ENCODE measurements at regions not wholly inside any gene's neighbourhood (a gene's known extent, or its start where the extent isn't known, plus 50 kb on each side); places are given as distances from the start of the nearest gene placed in this dataset.
"Not testable (repeated sequence)": the region's sequence is repeated elsewhere in the genome, so short reads cannot be mapped to it uniquely, and the experiment has no call there.

- H3K27me3 Mint-ChIP-seq = no peaks in the 10 kb centered on the region
These were observed 2121.3 kb downstream of the NCAM2 start for GRCh38 chr21:23119491-23119890.

DNA sequence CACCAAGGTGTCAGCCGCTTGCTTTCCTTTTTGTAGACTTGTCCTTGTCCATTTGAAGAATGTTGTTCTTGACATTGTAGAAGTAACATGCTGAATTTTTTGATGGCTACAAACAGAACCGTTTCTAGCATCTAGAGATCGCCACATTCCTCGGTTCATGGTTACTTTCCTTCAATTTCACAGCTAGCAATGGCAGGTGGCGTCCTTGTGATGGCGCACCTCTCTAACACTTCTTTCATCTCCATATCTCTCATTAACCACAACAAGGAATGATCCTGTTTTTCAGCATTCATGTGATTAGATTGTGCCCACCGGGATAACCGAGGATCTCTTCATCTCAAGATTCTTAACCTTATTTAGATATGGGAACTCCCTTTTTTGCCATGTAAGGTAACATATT, 2129.8 kb downstream of the NCAM2 start:
- no peak overlapping the region for H3K27ac Mint-ChIP-seq
- Histone ChIP-seq H3K27me3 (ENCODE audit: control insufficient read depth in 2 of 2, insufficient read depth in 2 of 2, low read length in 2 of 2) (no peaks in the 10 kb centered on the region), H3K4me3 (ENCODE audit: low read length) (no peak overlapping the region), H3K27ac (ENCODE audit: low read depth, low read length) (no peak overlapping the region), H3K4me1 (ENCODE audit: control insufficient read depth in 2 of 2, insufficient read depth in 2 of 2, low read length in 2 of 2) (no peaks in the 10 kb centered on the region), H3K36me3 (ENCODE audit: control insufficient read depth in 2 of 3, insufficient read depth in 3 of 3, low read length in 3 of 3) (no peaks in the 10 kb centered on the region), H3K9me3 (ENCODE audit: control insufficient read depth in 2 of 3, low read length in 3 of 3) (no peaks in the 10 kb centered on the region)
- no peak for ATAC-seq
- no peak overlapping the region for H3K4me3 Mint-ChIP-seq
- no peaks in the 10 kb centered on the region for H3K27me3 Mint-ChIP-seq
- intact Hi-C loops (cut with micrococcal nuclease) = no loop called here
- DNase-seq = no peak
- no peaks in the 10 kb centered on the region for H3K4me1 Mint-ChIP-seq
- ChIA-PET CTCF (no interaction called here), POLR2A (interaction anchor here (0.8 kb wide), 1 partner anchor 29 kb away, joined by 5 read pairs; no protein-coding TSS in a partner anchor)
- peaks cover 0 to 3% (median 0%) of the 10 kb centered on the region in 11 donors for H3K9me3 Mint-ChIP-seq
- no peaks in the 10 kb centered on the region for H3K36me3 Mint-ChIP-seq

More at GRCh38 chr21:23119491-23119890, 2121.3 kb downstream of the NCAM2 start:
- H3K9me3 ChIP-seq (ENCODE audit: control insufficient read depth in 2 of 3, low read length in 3 of 3) = no peaks in the 10 kb centered on the region
- intact Hi-C loops (cut with micrococcal nuclease) = no loop called here
- ATAC-seq = no peak
- no peaks in the 10 kb centered on the region for H3K27me3 ChIP-seq (ENCODE audit: control insufficient read depth in 2 of 2, insufficient read depth in 2 of 2, low read length in 2 of 2)
- Mint-ChIP-seq H3K36me3 (no peaks in the 10 kb centered on the region), H3K4me1 (no peaks in the 10 kb centered on the region), H3K4me3 (no peak overlapping the region), H3K9me3 (peaks cover 0 to 10% (median 0%) of the 10 kb centered on the region in 11 donors), H3K27ac (no peak overlapping the region)
- H3K27ac ChIP-seq (ENCODE audit: low read depth, low read length) = no peak overlapping the region
- H3K36me3 ChIP-seq (ENCODE audit: control insufficient read depth in 2 of 3, insufficient read depth in 3 of 3, low read length in 3 of 3) = no peaks in the 10 kb centered on the region
- no peak overlapping the region for H3K4me3 ChIP-seq (ENCODE audit: low read length)
- DNase-seq = no peak
- ChIA-PET CTCF (no interaction called here), POLR2A (no interaction called here)
- no peaks in the 10 kb centered on the region for H3K4me1 ChIP-seq (ENCODE audit: control insufficient read depth in 2 of 2, insufficient read depth in 2 of 2, low read length in 2 of 2)

DNA sequence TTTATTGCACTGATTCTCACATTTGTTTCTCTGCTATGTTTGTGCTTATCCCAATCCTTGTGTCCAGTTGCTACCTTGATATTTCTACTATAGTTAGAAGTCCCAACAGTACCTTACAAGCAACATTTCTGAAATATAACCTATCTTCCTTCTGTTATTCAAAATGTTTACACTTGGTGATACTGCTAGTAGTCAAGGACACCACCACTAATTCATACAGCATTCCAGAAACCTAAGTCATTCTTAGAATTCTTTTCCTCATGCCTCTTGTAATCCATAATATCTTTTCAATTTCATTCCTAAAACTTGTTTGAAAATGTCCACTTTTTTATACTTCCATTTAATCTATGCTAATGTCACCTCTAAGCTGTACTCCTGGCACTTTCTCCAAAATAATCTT, 2132.1 kb downstream of the NCAM2 start:
- intact Hi-C loops (cut with micrococcal nuclease) = no loop called here
- no peaks in the 10 kb centered on the region for H3K9me3 ChIP-seq (ENCODE audit: control insufficient read depth in 2 of 3, low read length in 3 of 3)
- Mint-ChIP-seq H3K4me3 (no peak overlapping the region), H3K4me1 (no peaks in the 10 kb centered on the region), H3K9me3 (peaks cover 0 to 8% (median 3%) of the 10 kb centered on the region in 11 donors), H3K36me3 (no peaks in the 10 kb centered on the region), H3K27ac (no peak overlapping the region), H3K27me3 (no peaks in the 10 kb centered on the region)
- ChIA-PET CTCF (no interaction called here), POLR2A (no interaction called here)
- no peak for DNase-seq
- H3K27me3 ChIP-seq (ENCODE audit: control insufficient read depth in 2 of 2, insufficient read depth in 2 of 2, low read length in 2 of 2) = no peaks in the 10 kb centered on the region
- H3K4me1 ChIP-seq (ENCODE audit: control insufficient read depth in 2 of 2, insufficient read depth in 2 of 2, low read length in 2 of 2) = no peaks in the 10 kb centered on the region
- H3K36me3 ChIP-seq (ENCODE audit: control insufficient read depth in 2 of 3, insufficient read depth in 3 of 3, low read length in 3 of 3) = no peaks in the 10 kb centered on the region
- no peak overlapping the region for H3K4me3 ChIP-seq (ENCODE audit: low read length)
- ATAC-seq = no peak
- no peak overlapping the region for H3K27ac ChIP-seq (ENCODE audit: low read depth, low read length)

- no peak for ATAC-seq
- no peak for DNase-seq
- no peaks in the 10 kb centered on the region for H3K36me3 ChIP-seq (ENCODE audit: control insufficient read depth in 2 of 3, insufficient read depth in 3 of 3, low read length in 3 of 3)
- H3K4me1 ChIP-seq (ENCODE audit: control insufficient read depth in 2 of 2, insufficient read depth in 2 of 2, low read length in 2 of 2) = no peaks in the 10 kb centered on the region
- Mint-ChIP-seq H3K27me3 (no peaks in the 10 kb centered on the region), H3K9me3 (peaks cover 0 to 8% (median 3%) of the 10 kb centered on the region in 11 donors), H3K4me1 (no peaks in the 10 kb centered on the region), H3K27ac (no peak overlapping the region), H3K36me3 (no peaks in the 10 kb centered on the region), H3K4me3 (no peak overlapping the region)
- POLR2A ChIA-PET = no interaction called here
- H3K27ac ChIP-seq (ENCODE audit: low read depth, low read length) = no peak overlapping the region
- CTCF ChIA-PET = no interaction called here
- H3K27me3 ChIP-seq (ENCODE audit: control insufficient read depth in 2 of 2, insufficient read depth in 2 of 2, low read length in 2 of 2) = no peaks in the 10 kb centered on the region
- no peak overlapping the region for H3K4me3 ChIP-seq (ENCODE audit: low read length)
- no peaks in the 10 kb centered on the region for H3K9me3 ChIP-seq (ENCODE audit: control insufficient read depth in 2 of 3, low read length in 3 of 3)
- intact Hi-C loops (cut with micrococcal nuclease) = no loop called here
These were observed 2133.0 kb downstream of the NCAM2 start for GRCh38 chr21:23131177-23131576.

- H3K27ac Mint-ChIP-seq = no peak overlapping the region
- no peaks in the 10 kb centered on the region for H3K36me3 Mint-ChIP-seq
- ChIA-PET CTCF (no interaction called here), POLR2A (no interaction called here)
- H3K9me3 ChIP-seq (ENCODE audit: control insufficient read depth in 2 of 3, low read length in 3 of 3) = no peaks in the 10 kb centered on the region
- no peaks in the 10 kb centered on the region for H3K27me3 ChIP-seq (ENCODE audit: control insufficient read depth in 2 of 2, insufficient read depth in 2 of 2, low read length in 2 of 2)
- H3K27me3 Mint-ChIP-seq = no peaks in the 10 kb centered on the region
- no peak overlapping the region for H3K4me3 Mint-ChIP-seq
- no peak for DNase-seq
- no peaks in the 10 kb centered on the region for H3K36me3 ChIP-seq (ENCODE audit: control insufficient read depth in 2 of 3, insufficient read depth in 3 of 3, low read length in 3 of 3)
- no peak for ATAC-seq
- H3K4me1 Mint-ChIP-seq = no peaks in the 10 kb centered on the region
- no peaks in the 10 kb centered on the region for H3K4me1 ChIP-seq (ENCODE audit: control insufficient read depth in 2 of 2, insufficient read depth in 2 of 2, low read length in 2 of 2)
- H3K27ac ChIP-seq (ENCODE audit: low read depth, low read length) = no peak overlapping the region
- peaks cover 0 to 15% (median 4%) of the 10 kb centered on the region in 11 donors for H3K9me3 Mint-ChIP-seq
- intact Hi-C loops (cut with micrococcal nuclease) = no loop called here
- no peak overlapping the region for H3K4me3 ChIP-seq (ENCODE audit: low read length)
These were observed 2140.6 kb downstream of the NCAM2 start for GRCh38 chr21:23138797-23139196.

DNA sequence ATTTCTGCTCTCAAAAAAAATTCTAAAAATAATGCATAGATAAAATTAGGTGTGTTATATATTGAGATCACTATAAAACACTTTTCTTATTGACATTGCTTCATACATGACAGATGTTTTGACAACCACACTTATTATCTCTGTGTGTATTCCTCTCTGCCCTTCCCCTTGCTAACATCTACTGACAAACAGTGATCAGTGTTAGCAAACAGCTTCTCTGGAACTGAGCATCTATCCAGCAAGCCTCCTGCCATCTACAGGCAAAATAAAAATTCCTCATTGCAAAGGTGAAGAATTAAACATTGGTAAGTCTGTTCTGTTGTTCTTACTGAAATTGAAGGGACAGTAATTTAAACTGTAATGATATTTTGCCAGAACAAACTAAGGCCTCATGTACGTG, 2153.9 kb downstream of the NCAM2 start:
- Mint-ChIP-seq H3K4me3 (no peak overlapping the region), H3K36me3 (no peaks in the 10 kb centered on the region), H3K27me3 (no peaks in the 10 kb centered on the region), H3K4me1 (no peaks in the 10 kb centered on the region), H3K27ac (no peak overlapping the region), H3K9me3 (peaks cover 0 to 4% (median 0%) of the 10 kb centered on the region in 11 donors)
- no peak for ATAC-seq
- Histone ChIP-seq H3K27me3 (ENCODE audit: control insufficient read depth in 2 of 2, insufficient read depth in 2 of 2, low read length in 2 of 2) (no peaks in the 10 kb centered on the region), H3K4me3 (ENCODE audit: low read length) (no peak overlapping the region), H3K27ac (ENCODE audit: low read depth, low read length) (no peak overlapping the region), H3K36me3 (ENCODE audit: control insufficient read depth in 2 of 3, insufficient read depth in 3 of 3, low read length in 3 of 3) (no peaks in the 10 kb centered on the region), H3K9me3 (ENCODE audit: control insufficient read depth in 2 of 3, low read length in 3 of 3) (no peaks in the 10 kb centered on the region), H3K4me1 (ENCODE audit: control insufficient read depth in 2 of 2, insufficient read depth in 2 of 2, low read length in 2 of 2) (no peaks in the 10 kb centered on the region)
- DNase-seq = no peak
- POLR2A ChIA-PET = no interaction called here
- CTCF ChIA-PET = no interaction called here
- intact Hi-C loops (cut with micrococcal nuclease) = no loop called here

DNA sequence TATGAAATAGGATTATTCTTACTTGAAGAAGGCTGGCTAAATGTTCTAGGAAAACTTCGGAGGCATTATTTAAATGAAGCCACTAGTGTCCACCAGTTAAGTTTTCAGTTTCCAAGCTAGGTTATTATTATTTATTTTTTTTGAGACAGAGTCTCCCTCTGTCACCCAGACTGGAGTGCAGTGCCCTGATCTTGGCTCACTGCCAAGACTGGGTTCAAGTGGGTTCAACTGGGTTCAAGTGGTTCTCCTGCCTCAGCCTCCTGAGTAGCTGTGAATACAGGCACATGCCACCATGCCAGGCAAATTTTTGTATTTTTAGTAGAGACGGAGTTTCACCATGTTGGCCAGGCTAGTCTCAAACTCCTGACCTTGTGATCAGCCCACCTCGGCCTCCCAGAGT, 2155.6 kb downstream of the NCAM2 start:
- H3K36me3 Mint-ChIP-seq; CTCF ChIA-PET; H3K4me3 ChIP-seq (ENCODE audit: low read length); H3K4me1 Mint-ChIP-seq; H3K27ac ChIP-seq (ENCODE audit: low read depth, low read length); H3K27me3 ChIP-seq (ENCODE audit: control insufficient read depth in 2 of 2, insufficient read depth in 2 of 2, low read length in 2 of 2); H3K36me3 ChIP-seq (ENCODE audit: control insufficient read depth in 2 of 3, insufficient read depth in 3 of 3, low read length in 3 of 3); H3K27ac Mint-ChIP-seq; ATAC-seq; H3K4me3 Mint-ChIP-seq; H3K4me1 ChIP-seq (ENCODE audit: control insufficient read depth in 2 of 2, insufficient read depth in 2 of 2, low read length in 2 of 2); H3K27me3 Mint-ChIP-seq; H3K9me3 ChIP-seq (ENCODE audit: control insufficient read depth in 2 of 3, low read length in 3 of 3); H3K9me3 Mint-ChIP-seq; DNase-seq; POLR2A ChIA-PET; intact Hi-C loops (cut with micrococcal nuclease): not testable (repeated sequence)

Measured in naive thymus-derived CD4-positive, alpha-beta T cell (primary cell).